GM12878 (cell line): ENCODE measurements at regions not wholly inside any gene's neighbourhood (a gene's known extent, or its start where the extent isn't known, plus 50 kb on each side); places are given as distances from the start of the nearest gene placed in this dataset.

ENCODE experiments used
- ATAC-seq: fragments of 200-7000 bp; cut with Tn5 transposase; 3 replicates; pipeline ENCODE4 v1.9.1; 2020; ENCODE audit warnings: mild to moderate bottlenecking, moderate library complexity
- BruUV-seq: library from RNA; stranded (reverse); fragments of 400-500 nt; replicated peaks from 2 replicates; lab custom pipeline; 2021; lab: Mats Ljungman, UMichigan
- CTCF ChIA-PET: fragments of 300-600 bp; sonication (Branson Sonifier 250); formaldehyde crosslinking; extraction: SDS; loops from one replicate; lab custom pipeline; 2021; ENCODE audit warnings: inconsistent platforms; lab: Yijun Ruan, JAX
- POLR2A ChIA-PET: fragments of 350-600 bp; formaldehyde crosslinking; extraction: SDS; loops from one replicate; lab custom pipeline; 2021; ENCODE audit warnings: inconsistent platforms; lab: Charles Lee
- RAD21 ChIA-PET: fragments of 300-600 bp; sonication (Branson Sonifier 250); formaldehyde crosslinking; loops from one replicate; lab custom pipeline; 2023; ENCODE audit warnings: antibody characterized with exemption; ENCODE audit not compliant: unreplicated experiment; lab: Charles Lee
- SMC1A ChIA-PET: fragments of 300-600 bp; sonication (Branson Sonifier 250); formaldehyde crosslinking; loops from one replicate; lab custom pipeline; 2023; ENCODE audit not compliant: unreplicated experiment, uncharacterized antibody; lab: Charles Lee
- DNase-seq: peaks from one replicate; pipeline ENCODE4 v3.0.0-alpha.2; 2011; ENCODE audit warnings: low read depth, low spot score
- FAIRE-seq: peaks from 3 replicates; lab custom pipeline; 2011; peaks lifted over from hg19 to GRCh38; lab: Jason Lieb, UNC
- H2AFZ ChIP-seq: 2 replicates; pipeline ENCODE4 v1.6.0; 2011; ENCODE audit warnings: low read depth, low read length, control low read depth; ENCODE audit not compliant: control insufficient read depth
- H3K27ac ChIP-seq: 2 replicates; pipeline ENCODE4 v1.5.1; 2011; ENCODE audit warnings: control low read depth; ENCODE audit not compliant: control insufficient read depth, insufficient read depth
- H3K27me3 ChIP-seq, 2 experiments: replicated peaks in 1 of 2; 2 replicates each; pipeline versions ENCODE4 v1.6.0 to v1.6.1; 2011; ENCODE audit warnings: low read length in 1 of 2; ENCODE audit not compliant: control insufficient read depth in 2 of 2, insufficient read depth in 2 of 2
- H3K36me3 ChIP-seq, 2 experiments: 2 replicates each; pipeline ENCODE4 v1.5.1; 2011; ENCODE audit warnings: low read length in 1 of 2; ENCODE audit not compliant: control insufficient read depth in 2 of 2, insufficient read depth in 2 of 2
- H3K4me1 ChIP-seq: 2 replicates; pipeline ENCODE4 v1.6.1; 2011; ENCODE audit warnings: mild to moderate bottlenecking, low read length, moderate library complexity, mixed read lengths; ENCODE audit not compliant: control insufficient read depth, insufficient read depth
- H3K4me2 ChIP-seq: 2 replicates; pipeline ENCODE4 v1.6.0; 2011; ENCODE audit warnings: control low read depth; ENCODE audit not compliant: control insufficient read depth, insufficient read depth
- H3K4me3 ChIP-seq: fragments of 200-600 bp; sonication (generic); 2 replicates; pipeline ENCODE4 v1.5.1; 2016
- H3K79me2 ChIP-seq: 2 replicates; pipeline ENCODE4 v1.6.0; 2011; ENCODE audit warnings: low read length; ENCODE audit not compliant: control insufficient read depth, insufficient read depth
- H3K9ac ChIP-seq: 2 replicates; pipeline ENCODE4 v1.8.0; 2011; ENCODE audit warnings: low read length, control low read depth, mixed read lengths; ENCODE audit not compliant: control insufficient read depth, insufficient read depth
- H3K9me3 ChIP-seq: replicated peaks from 3 replicates; pipeline ENCODE4 v1.5.1; 2011; ENCODE audit warnings: mild to moderate bottlenecking, low read length; ENCODE audit not compliant: control insufficient read depth, insufficient read depth
- H4K20me1 ChIP-seq: 2 replicates; pipeline ENCODE4 v1.6.0; 2011; ENCODE audit not compliant: control insufficient read depth, insufficient read depth
- EZH2 ChIP-seq: IDR thresholded peaks from 2 replicates; pipeline ENCODE4 v1.6.1; 2012; ENCODE audit warnings: low read depth, mild to moderate bottlenecking, control low read depth, inconsistent platforms, low read length, borderline replicate concordance; ENCODE audit not compliant: control insufficient read depth
- IRF5 ChIP-seq: fragments of 450-650 bp; IDR thresholded peaks from 2 replicates; pipeline ENCODE4 v1.6.1; 2017; ENCODE audit warnings: borderline replicate concordance
- LARP7 ChIP-seq: fragments of 450-650 bp; IDR thresholded peaks from 2 replicates; pipeline ENCODE4 v1.6.1; 2017; ENCODE audit warnings: mild to moderate bottlenecking
- NFIC ChIP-seq: IDR thresholded peaks from 2 replicates; pipeline ENCODE4 v1.6.1; 2012; ENCODE audit warnings: low read depth, mild to moderate bottlenecking, inconsistent platforms, low read length, moderate library complexity
- RELB ChIP-seq: fragments of 450-650 bp; IDR thresholded peaks from 2 replicates; pipeline ENCODE4 v1.6.1; 2017; ENCODE audit warnings: low read depth, mild to moderate bottlenecking, moderate library complexity
- SUZ12 ChIP-seq: fragments of 200-600 bp; sonication (generic); IDR thresholded peaks from one replicate; pipeline ENCODE4 v1.6.1; 2018; ENCODE audit warnings: antibody characterized with exemption, mild to moderate bottlenecking; ENCODE audit not compliant: unreplicated experiment
- ZNF207 ChIP-seq: fragments of 450-650 bp; IDR thresholded peaks from 2 replicates; pipeline ENCODE4 v1.6.1; 2014; ENCODE audit warnings: antibody characterized with exemption, mild to moderate bottlenecking, borderline replicate concordance
- ZNF217 ChIP-seq: fragments of 450-650 bp; IDR thresholded peaks from 2 replicates; pipeline ENCODE4 v1.6.1; 2017; ENCODE audit warnings: antibody characterized with exemption, mild to moderate bottlenecking
- WGBS: methylation state at CpG from one replicate; pipeline ENCODE4 v1.1.6; 2016; ENCODE audit warnings: low lambda C conversion rate; ENCODE audit not compliant: insufficient replicate concordance, insufficient coverage; ENCODE audit errors: missing lambda C conversion rate; 5-methylcytosine and 5-hydroxymethylcytosine counted together
- in situ Hi-C: fragments of 300-500 bp; cut with MboI; formaldehyde crosslinking; loops from 9 replicates; pipeline ENCODE4 v1.14.3; 2018; ENCODE audit warnings: mixed read lengths
- intact Hi-C: fragments of 100-400 bp; cut with micrococcal nuclease; formaldehyde crosslinking; loops from one replicate; pipeline ENCODE4 v1.14.2; 2022; ENCODE audit not compliant: unreplicated experiment

DNA sequence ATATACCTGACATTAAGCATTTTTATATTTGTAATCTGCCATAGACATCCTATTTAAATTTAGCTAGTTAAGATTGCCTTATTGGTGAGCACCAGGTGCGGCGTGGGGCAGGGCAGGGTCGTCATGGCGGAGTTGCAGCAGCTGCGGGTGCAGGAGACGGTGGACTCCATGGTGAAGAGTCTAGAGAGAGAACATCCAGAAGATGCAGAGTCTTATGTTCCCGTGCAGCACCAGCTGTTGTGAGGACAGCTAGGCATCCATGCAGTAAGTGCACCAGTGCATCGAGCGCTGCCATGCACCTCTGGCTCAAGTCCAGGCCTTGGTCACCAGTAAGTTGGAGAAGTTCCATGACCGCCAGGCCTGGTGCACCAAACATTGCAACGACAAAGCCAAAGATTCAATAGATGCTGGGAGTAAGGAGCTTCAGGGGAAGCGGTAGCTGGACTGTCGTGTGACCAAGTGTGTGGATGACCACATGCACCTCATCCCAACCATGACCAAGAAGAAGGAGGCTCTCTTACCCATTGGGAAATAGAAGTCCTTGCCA is 586.2 kb downstream of the CD109 start:
- Histone ChIP-seq H2AFZ (no peak overlapping the region), H3K4me1 (no peaks in the 10 kb centered on the region), H3K27ac (no peak overlapping the region), H3K4me2 (no peak overlapping the region), H3K79me2 (no peaks in the 10 kb centered on the region), H4K20me1 (no peaks in the 10 kb centered on the region), H3K36me3 (no peaks in the 10 kb centered on the region), H3K4me3 (no peak overlapping the region), H3K9me3 (no peaks in the 10 kb centered on the region), H3K27me3 (no peaks in the 10 kb centered on the region; a peak in 1 of 4 replicates), H3K9ac (no peak overlapping the region)
- ChIA-PET RAD21 (no interaction called here), CTCF (no interaction called here), POLR2A (no interaction called here), SMC1A (no interaction called here)
- in situ Hi-C loops (no loop called here), intact Hi-C loops (no loop called here)
- DNase-seq (no peak), FAIRE-seq (no peak), ATAC-seq (no peak)
- no TSS peak for BruUV-seq
- TF ChIP-seq EZH2 (no peak), NFIC (no peak), RELB (no peak), ZNF217 (no peak), SUZ12 (no peak), IRF5 (no peak), ZNF207 (no peak), LARP7 (no peak)
- WGBS: 50% methylated on average over 13 of the region's 13 CpGs
